GM12874 (cell line): ENCODE measurements at regions not wholly inside any gene's neighbourhood (a gene's known extent, or its start where the extent isn't known, plus 50 kb on each side); places are given as distances from the start of the nearest gene placed in this dataset.

Source experiments
- CTCF ChIP-seq: IDR thresholded peaks from 2 replicates; pipeline ENCODE4 v1.5.1; 2011; ENCODE audit warnings: low read depth, mild to moderate bottlenecking, control low read depth, low read length, moderate library complexity; ENCODE audit not compliant: insufficient read depth

GRCh38 chr11:70913715-70914231, 338.6 kb downstream of the SHANK2 start:
- no peak for TF ChIP-seq CTCF

GRCh38 chr11:70914496-70914895, 337.9 kb downstream of the SHANK2 start:
- no peak for TF ChIP-seq CTCF

- no peak for TF ChIP-seq CTCF
Measured at GRCh38 chr11:70915158-70915985, 337.0 kb downstream of the SHANK2 start.

GRCh38 chr11:70916351-70916750, 336.0 kb downstream of the SHANK2 start:
- TF ChIP-seq CTCF: no peak

GRCh38 chr11:70918242-70918641, 334.1 kb downstream of the SHANK2 start:
- TF ChIP-seq CTCF: no peak

GRCh38 chr11:70921804-70922203, 330.6 kb downstream of the SHANK2 start:
- TF ChIP-seq CTCF: no peak

- no peak for TF ChIP-seq CTCF
Measured at GRCh38 chr11:70924108-70924507, 328.3 kb downstream of the SHANK2 start.
